Neural cell (in vitro differentiated cells): ENCODE measurements at regions not wholly inside any gene's neighbourhood (a gene's known extent, or its start where the extent isn't known, plus 50 kb on each side); places are given as distances from the start of the nearest gene placed in this dataset.

ENCODE experiments used
- H2AFZ ChIP-seq: fragments of 200-600, 300-800 bp; sonication (generic), shearing (Covaris generic); 2 replicates; pipeline ENCODE4 v1.6.0; 2014; ENCODE audit warnings: low read depth, mild to moderate bottlenecking, antibody characterized with exemption, low read length, moderate library complexity
- H3F3A ChIP-seq: fragments of 200-600 bp; shearing (Covaris generic); 2 replicates; pipeline ENCODE4 v1.6.1; 2016; ENCODE audit warnings: mild to moderate bottlenecking, moderate library complexity, mixed read lengths, antibody characterized with exemption, low read length; ENCODE audit not compliant: insufficient read depth, poor library complexity, severe bottlenecking
- H3K27ac ChIP-seq: fragments of 200-600, 300-800 bp; sonication (generic), shearing (Covaris generic); 2 replicates; pipeline ENCODE4 v1.5.1; 2014; ENCODE audit warnings: mild to moderate bottlenecking, low read length, moderate library complexity
- H3K27me3 ChIP-seq: fragments of 300-800, 200-600 bp; sonication (generic), shearing (Covaris generic); 2 replicates; pipeline ENCODE4 v1.6.0; 2014; ENCODE audit warnings: mild to moderate bottlenecking, low read depth, low read length, moderate library complexity; ENCODE audit not compliant: insufficient read depth
- H3K36me3 ChIP-seq: fragments of 300-800, 200-600 bp; sonication (generic), shearing (Covaris generic); 2 replicates; pipeline ENCODE4 v1.5.1; 2014; ENCODE audit warnings: mild to moderate bottlenecking, antibody characterized with exemption, low read length, moderate library complexity; ENCODE audit not compliant: insufficient read depth
- H3K4me2 ChIP-seq: fragments of 300-800, 200-600 bp; sonication (generic), shearing (Covaris generic); 2 replicates; pipeline ENCODE4 v1.6.0; 2014; ENCODE audit warnings: mild to moderate bottlenecking, low read length
- H3K4me3 ChIP-seq: fragments of 300-800, 200-600 bp; sonication (generic), shearing (Covaris generic); 2 replicates; pipeline ENCODE4 v1.5.1; 2014; ENCODE audit warnings: mild to moderate bottlenecking, low read length, moderate library complexity
- H3K79me2 ChIP-seq: fragments of 200-600 bp; shearing (Covaris generic); replicated peaks from 2 replicates; pipeline ENCODE4 v1.6.0; 2014; ENCODE audit warnings: mild to moderate bottlenecking, low read length, moderate library complexity; ENCODE audit not compliant: insufficient read depth
- H3K9ac ChIP-seq: fragments of 300-800, 200-600 bp; sonication (generic), shearing (Covaris generic); 2 replicates; pipeline ENCODE4 v1.6.1; 2016; ENCODE audit warnings: mild to moderate bottlenecking, low read length, mixed read lengths
- H3K9me2 ChIP-seq: fragments of 200-600 bp; shearing (Covaris generic); 2 replicates; pipeline ENCODE4 v1.6.1; 2016; ENCODE audit warnings: mild to moderate bottlenecking, low read length, mixed read lengths; ENCODE audit not compliant: insufficient read depth
- H3K9me3 ChIP-seq: fragments of 200-600, 300-800 bp; sonication (generic), shearing (Covaris generic); 2 replicates; pipeline ENCODE4 v1.6.1; 2016; ENCODE audit warnings: mild to moderate bottlenecking, mixed run types, low read length, moderate library complexity, mixed read lengths
- H4K20me1 ChIP-seq: fragments of 200-600 bp; shearing (Covaris generic); 2 replicates; pipeline ENCODE4 v1.6.1; 2016; ENCODE audit warnings: mild to moderate bottlenecking, mixed run types; ENCODE audit not compliant: insufficient read depth
- CTCF ChIP-seq: fragments of 450-650 bp; IDR thresholded peaks from 2 replicates; pipeline ENCODE4 v1.5.1; 2014; ENCODE audit warnings: antibody characterized with exemption, mild to moderate bottlenecking, moderate library complexity; ENCODE audit not compliant: poor library complexity, severe bottlenecking
- EP300 ChIP-seq: fragments of 450-650 bp; conservative IDR thresholded peaks from 2 replicates; pipeline ENCODE4 v1.6.1; 2014; ENCODE audit warnings: antibody characterized with exemption, mild to moderate bottlenecking, moderate library complexity; ENCODE audit not compliant: poor library complexity, severe bottlenecking
- EZH2 ChIP-seq: fragments of 200-600, 300-800 bp; shearing (Covaris generic), sonication (generic); IDR thresholded peaks from 2 replicates; pipeline ENCODE4 v1.6.1; 2014; ENCODE audit warnings: antibody characterized with exemption, low read length, borderline replicate concordance, mild to moderate bottlenecking; ENCODE audit not compliant: insufficient read depth, poor library complexity, severe bottlenecking
- MXI1 ChIP-seq: fragments of 450-650 bp; conservative IDR thresholded peaks from 2 replicates; pipeline ENCODE4 v1.6.1; 2014; ENCODE audit warnings: antibody characterized with exemption, mild to moderate bottlenecking; ENCODE audit not compliant: poor library complexity, severe bottlenecking
- POLR2AphosphoS5 ChIP-seq: IDR thresholded peaks from 2 replicates; pipeline ENCODE4 v1.6.1; 2012
- RAD21 ChIP-seq: fragments of 450-650 bp; conservative IDR thresholded peaks from 2 replicates; pipeline ENCODE4 v1.6.1; 2014; ENCODE audit warnings: antibody characterized with exemption, mild to moderate bottlenecking, moderate library complexity
- SMC3 ChIP-seq: fragments of 450-650 bp; conservative IDR thresholded peaks from 2 replicates; pipeline ENCODE4 v1.6.1; 2014; ENCODE audit warnings: antibody characterized with exemption, mild to moderate bottlenecking, moderate library complexity; ENCODE audit not compliant: poor library complexity
- TAF1 ChIP-seq: IDR thresholded peaks from 2 replicates; pipeline ENCODE4 v1.6.1; 2012; ENCODE audit warnings: low read depth
- TF ChIP-seq, protein P1 (sequence below): IDR thresholded peaks from 2 replicates; pipeline ENCODE4 v1.6.1; 2012; ENCODE audit warnings: borderline replicate concordance

- Histone ChIP-seq H2AFZ (no peak overlapping the region), H3K9me3 (no peaks in the 10 kb centered on the region), H3K9ac (no peak overlapping the region), H3K36me3 (no peaks in the 10 kb centered on the region), H3K9me2 (no peaks in the 10 kb centered on the region), H4K20me1 (no peaks in the 10 kb centered on the region), H3F3A (no peaks in the 10 kb centered on the region), H3K27ac (no peak overlapping the region), H3K4me3 (no peak overlapping the region), H3K4me2 (no peak overlapping the region), H3K27me3 (no peaks in the 10 kb centered on the region), H3K79me2 (no peaks in the 10 kb centered on the region)
- TF ChIP-seq EP300 (no peak), RAD21 (no peak), CTCF (no peak), EZH2 (no peak), MXI1 (no peak), POLR2AphosphoS5 (no peak), SMC3 (no peak), TAF1 (no peak)
- TF ChIP-seq, protein P1, sequence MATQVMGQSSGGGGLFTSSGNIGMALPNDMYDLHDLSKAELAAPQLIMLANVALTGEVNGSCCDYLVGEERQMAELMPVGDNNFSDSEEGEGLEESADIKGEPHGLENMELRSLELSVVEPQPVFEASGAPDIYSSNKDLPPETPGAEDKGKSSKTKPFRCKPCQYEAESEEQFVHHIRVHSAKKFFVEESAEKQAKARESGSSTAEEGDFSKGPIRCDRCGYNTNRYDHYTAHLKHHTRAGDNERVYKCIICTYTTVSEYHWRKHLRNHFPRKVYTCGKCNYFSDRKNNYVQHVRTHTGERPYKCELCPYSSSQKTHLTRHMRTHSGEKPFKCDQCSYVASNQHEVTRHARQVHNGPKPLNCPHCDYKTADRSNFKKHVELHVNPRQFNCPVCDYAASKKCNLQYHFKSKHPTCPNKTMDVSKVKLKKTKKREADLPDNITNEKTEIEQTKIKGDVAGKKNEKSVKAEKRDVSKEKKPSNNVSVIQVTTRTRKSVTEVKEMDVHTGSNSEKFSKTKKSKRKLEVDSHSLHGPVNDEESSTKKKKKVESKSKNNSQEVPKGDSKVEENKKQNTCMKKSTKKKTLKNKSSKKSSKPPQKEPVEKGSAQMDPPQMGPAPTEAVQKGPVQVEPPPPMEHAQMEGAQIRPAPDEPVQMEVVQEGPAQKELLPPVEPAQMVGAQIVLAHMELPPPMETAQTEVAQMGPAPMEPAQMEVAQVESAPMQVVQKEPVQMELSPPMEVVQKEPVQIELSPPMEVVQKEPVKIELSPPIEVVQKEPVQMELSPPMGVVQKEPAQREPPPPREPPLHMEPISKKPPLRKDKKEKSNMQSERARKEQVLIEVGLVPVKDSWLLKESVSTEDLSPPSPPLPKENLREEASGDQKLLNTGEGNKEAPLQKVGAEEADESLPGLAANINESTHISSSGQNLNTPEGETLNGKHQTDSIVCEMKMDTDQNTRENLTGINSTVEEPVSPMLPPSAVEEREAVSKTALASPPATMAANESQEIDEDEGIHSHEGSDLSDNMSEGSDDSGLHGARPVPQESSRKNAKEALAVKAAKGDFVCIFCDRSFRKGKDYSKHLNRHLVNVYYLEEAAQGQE = no peak
These were observed 184.9 kb downstream of the VEGFC start for GRCh38 chr4:176607807-176608206.

GRCh38 chr4:176608346-176608745 lies 184.4 kb downstream of the VEGFC start:
- Histone ChIP-seq H3F3A (no peaks in the 10 kb centered on the region), H3K27ac (no peak overlapping the region), H3K4me2 (no peak overlapping the region), H4K20me1 (no peaks in the 10 kb centered on the region), H3K27me3 (no peaks in the 10 kb centered on the region), H3K36me3 (no peaks in the 10 kb centered on the region), H2AFZ (no peak overlapping the region), H3K9me3 (no peaks in the 10 kb centered on the region), H3K79me2 (no peaks in the 10 kb centered on the region), H3K4me3 (no peak overlapping the region), H3K9me2 (no peaks in the 10 kb centered on the region), H3K9ac (no peak overlapping the region)
- TF ChIP-seq CTCF (no peak), RAD21 (no peak), EZH2 (no peak)
